ENCODE measurements at regions not wholly inside any gene's neighbourhood (a gene's known extent, or its start where the extent isn't known, plus 50 kb on each side); places are given as distances from the start of the nearest gene placed in this dataset.

- TF ChIP-seq CTCF (IDR thresholded peaks at IDR 0.05 in 4 of 5, conservative IDR thresholded peaks at IDR 0.05 in 1 of 5), result no peak
- no peak for TF ChIP-seq POLR2A (IDR thresholded peaks at IDR 0.05)
Observed at GRCh38 chr16:85261657-85262557, 149.6 kb upstream of the CIBAR2 start.
